Thoracic aorta (tissue), 2 donors: ENCODE measurements at regions not wholly inside any gene's neighbourhood (a gene's known extent, or its start where the extent isn't known, plus 50 kb on each side); places are given as distances from the start of the nearest gene placed in this dataset.
A peak's percentile ranks its signal among the peaks of the same experiment; 100 is the strongest.

Experiments
- ATAC-seq: fragments of 150-250 bp; one replicate; pipeline ENCODE4 v1.8.0; 2017; ENCODE audit warnings: low read depth; ENCODE audit not compliant: insufficient number of reproducible peaks, low FRiP score
- DNase-seq: peaks from one replicate; pipeline ENCODE4 v3.0.0-alpha.2; 2020; ENCODE audit warnings: low spot score
- H3K27ac ChIP-seq, 2 donors: fragments of 200-600 bp; sonication (generic); 1 replicate in 1 of 2; 2 replicates in 1 of 2; pipeline ENCODE4 v1.5.1; 2016; ENCODE audit warnings: mild to moderate bottlenecking in 2 of 2, moderate library complexity in 2 of 2
- H3K27me3 ChIP-seq: fragments of 200-600 bp; sonication (generic); replicated peaks from 2 replicates; pipeline ENCODE4 v1.6.0; 2016; ENCODE audit warnings: mild to moderate bottlenecking; ENCODE audit not compliant: insufficient read depth
- H3K36me3 ChIP-seq: fragments of 200-600 bp; sonication (generic); one replicate; pipeline ENCODE4 v1.5.1; 2016
- H3K4me1 ChIP-seq, 2 donors: fragments of 200-600 bp; sonication (generic); 1 replicate in 1 of 2; 2 replicates in 1 of 2; pipeline versions ENCODE4 v1.5.1 to v1.6.0; 2016; ENCODE audit warnings: low read depth in 2 of 2, mild to moderate bottlenecking in 1 of 2; ENCODE audit not compliant: control insufficient read depth in 1 of 2
- H3K4me3 ChIP-seq: fragments of 200-600 bp; sonication (generic); 2 replicates; pipeline ENCODE4 v1.5.1; 2016; ENCODE audit warnings: mild to moderate bottlenecking
- H3K9me3 ChIP-seq: fragments of 200-600 bp; sonication (generic); 2 replicates; pipeline ENCODE4 v1.5.1; 2016
- CTCF ChIP-seq: fragments of 200-600 bp; sonication (generic); IDR thresholded peaks from one replicate; pipeline ENCODE4 v1.5.1; 2019; ENCODE audit warnings: antibody characterized with exemption

DNA sequence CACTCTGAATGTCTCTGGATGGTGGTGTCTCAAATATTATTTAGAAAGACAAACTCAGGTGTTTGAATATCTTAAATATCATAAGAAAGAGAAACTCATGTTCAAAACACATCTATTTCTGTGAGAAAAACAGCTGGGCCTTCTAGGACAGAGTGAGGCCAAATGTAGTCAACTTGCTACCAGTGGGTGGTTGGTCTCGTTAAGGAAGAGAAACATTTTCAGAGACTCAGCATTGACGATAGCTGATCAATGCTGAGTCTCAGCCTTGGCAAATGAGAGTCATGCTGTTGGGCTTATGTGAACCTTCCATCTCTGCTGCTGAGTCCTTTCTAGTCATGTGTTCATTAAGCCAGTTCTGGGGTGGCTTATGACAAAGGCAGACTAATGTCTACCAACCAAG lies 418.0 kb downstream of the CETN3 start:
- TF ChIP-seq CTCF: no peak
- Histone ChIP-seq H3K4me1 (peaks cover 15 to 40% of the 10 kb centered on the region in 2 donors), H3K27ac (no peak overlapping the region), H3K4me3 (no peak overlapping the region), H3K36me3 (no peaks in the 10 kb centered on the region), H3K9me3 (no peaks in the 10 kb centered on the region), H3K27me3 (no peaks in the 10 kb centered on the region)
- ATAC-seq: no peak
- no peak for DNase-seq

DNA sequence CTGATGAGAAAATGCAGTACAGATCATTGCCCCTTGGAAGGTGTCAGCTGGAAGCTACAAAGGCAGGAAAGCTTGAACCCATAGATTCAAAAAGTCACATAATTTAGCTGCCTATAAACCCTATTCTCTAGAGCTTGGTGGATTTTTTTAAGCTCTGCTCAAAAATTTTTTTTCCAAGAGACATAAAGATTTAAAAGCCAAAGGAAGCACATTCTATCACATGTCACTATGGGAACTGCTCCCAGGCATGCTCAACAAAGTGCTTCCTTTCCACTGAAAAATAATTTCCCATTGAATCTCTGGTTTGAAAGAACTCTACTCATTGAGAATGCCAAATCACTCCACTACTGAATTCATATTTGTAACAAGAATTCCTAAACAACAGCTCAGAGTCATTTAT lies 419.8 kb downstream of the CETN3 start:
- Histone ChIP-seq H3K27ac (peak overlapping the region; percentile 80), H3K36me3 (no peaks in the 10 kb centered on the region), H3K4me3 (peak overlapping the region; percentile 49), H3K4me1 (peaks cover 15 to 40% of the 10 kb centered on the region in 2 donors), H3K27me3 (no peaks in the 10 kb centered on the region), H3K9me3 (no peaks in the 10 kb centered on the region)
- ATAC-seq (peak; percentile 1), DNase-seq (no peak)
- TF ChIP-seq CTCF: no peak

GRCh38 chr5:89988998-89989655 lies 420.4 kb downstream of the CETN3 start:
- H3K36me3 ChIP-seq: no peaks in the 10 kb centered on the region
- DNase-seq: peak; percentile 4
- TF ChIP-seq CTCF: no peak
- peak; percentile 67 for ATAC-seq
- H3K4me1 ChIP-seq: peaks cover 15 to 38% of the 10 kb centered on the region in 2 donors
- H3K4me3 ChIP-seq: peak overlapping the region; percentile 49
- no peaks in the 10 kb centered on the region for H3K27me3 ChIP-seq
- peak overlapping the region; percentile 80 for H3K27ac ChIP-seq
- no peaks in the 10 kb centered on the region for H3K9me3 ChIP-seq

DNA sequence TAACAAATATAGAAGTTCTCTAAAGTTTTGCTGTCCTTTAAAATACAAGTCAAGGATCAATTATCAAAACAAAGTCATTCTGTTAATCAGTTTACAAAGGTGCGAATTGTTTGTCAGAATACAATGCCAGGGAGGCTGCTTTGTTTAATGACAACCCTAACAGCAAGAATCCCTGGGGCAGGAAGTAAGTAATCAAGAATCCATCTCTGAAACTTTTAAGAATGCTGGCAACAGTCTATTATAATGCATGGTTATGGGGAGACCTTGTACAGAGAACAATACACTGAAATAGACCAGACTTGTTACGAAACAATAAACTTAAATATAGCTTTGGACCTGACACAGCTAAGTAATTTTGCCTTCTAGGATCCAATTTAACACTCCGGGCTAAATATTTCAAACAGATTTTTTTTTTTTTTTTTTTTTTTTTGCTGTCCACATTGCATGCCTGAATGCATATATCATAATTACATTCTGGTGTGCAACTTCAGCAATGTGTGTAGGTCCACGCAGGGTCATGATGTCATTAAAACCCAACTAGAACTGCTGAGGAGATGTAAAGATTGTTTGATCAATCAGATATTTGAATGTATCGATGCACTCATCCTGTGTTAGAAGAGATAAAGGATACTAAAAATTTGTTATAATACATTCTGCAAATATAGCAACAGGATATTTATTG lies 421.3 kb downstream of the CETN3 start:
- H3K9me3 ChIP-seq: no peaks in the 10 kb centered on the region
- H3K36me3 ChIP-seq: no peaks in the 10 kb centered on the region
- peak overlapping the region; percentile 80 for H3K27ac ChIP-seq
- no peak overlapping the region for H3K4me3 ChIP-seq
- TF ChIP-seq CTCF: no peak
- H3K4me1 ChIP-seq: peaks cover 15 to 31% of the 10 kb centered on the region in 2 donors
- ATAC-seq (no peak), DNase-seq (no peak)
- no peaks in the 10 kb centered on the region for H3K27me3 ChIP-seq

DNA sequence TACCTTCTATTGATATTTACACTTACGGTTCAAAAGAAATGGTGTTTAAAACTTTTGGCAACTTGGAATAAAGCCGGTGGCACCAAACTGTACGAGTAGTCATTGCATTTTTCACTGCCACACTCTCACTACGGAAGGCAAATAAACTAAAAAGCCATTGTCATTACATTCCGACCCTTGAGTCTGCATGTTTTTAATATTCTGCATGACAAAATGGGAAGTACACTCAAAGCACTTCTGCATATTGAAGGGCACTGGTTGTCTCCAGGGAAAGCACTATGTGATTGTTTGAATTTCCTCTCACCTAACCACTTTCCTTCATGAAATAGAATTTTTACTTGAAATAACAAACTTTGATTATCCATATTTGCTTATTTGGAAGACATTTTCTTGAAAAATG lies 426.3 kb downstream of the CETN3 start:
- no peaks in the 10 kb centered on the region for H3K27me3 ChIP-seq
- no peaks in the 10 kb centered on the region for H3K36me3 ChIP-seq
- H3K9me3 ChIP-seq: no peaks in the 10 kb centered on the region
- H3K27ac ChIP-seq: no peak overlapping the region
- peaks cover 5 to 13% of the 10 kb centered on the region in 2 donors for H3K4me1 ChIP-seq
- H3K4me3 ChIP-seq: no peak overlapping the region
- DNase-seq: no peak
- ATAC-seq: no peak
- TF ChIP-seq CTCF: no peak
